GM12865 (cell line): ENCODE measurements at regions not wholly inside any gene's neighbourhood (a gene's known extent, or its start where the extent isn't known, plus 50 kb on each side); places are given as distances from the start of the nearest gene placed in this dataset.

Experiments used
- DNase-seq: peaks from one replicate; pipeline ENCODE4 v3.0.0; 2010; ENCODE audit warnings: low read depth
- H3K4me3 ChIP-seq: 2 replicates; pipeline ENCODE4 v1.5.1; 2011; ENCODE audit warnings: mild to moderate bottlenecking, low read depth, low read length, control low read depth
- TF ChIP-seq, protein P1 (sequence below): IDR thresholded peaks from 2 replicates; pipeline ENCODE4 v1.5.1; 2011; ENCODE audit warnings: low read length, control low read depth, low read depth, inconsistent platforms; ENCODE audit not compliant: insufficient read depth; ENCODE audit errors: missing control alignments

DNA sequence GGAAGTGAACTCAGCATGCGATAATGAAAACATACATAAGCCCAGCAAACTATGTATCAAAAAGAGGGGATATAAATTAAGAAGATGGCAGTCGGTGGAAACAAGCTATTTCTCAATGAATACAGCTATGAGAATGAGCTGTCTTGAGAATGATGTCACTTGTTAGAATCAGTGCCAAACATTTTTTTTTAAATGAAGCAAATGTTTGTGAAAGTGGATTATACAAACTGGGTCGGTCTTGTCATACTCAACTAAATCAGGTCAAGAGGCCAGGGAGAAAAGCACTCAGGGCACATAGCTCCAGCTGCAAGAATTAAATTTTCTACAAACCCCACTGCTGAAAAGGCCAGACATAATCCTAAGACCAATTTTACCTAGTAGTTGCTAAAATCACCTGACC is 1048.4 kb downstream of the SLITRK1 start:
- TF ChIP-seq, protein P1, sequence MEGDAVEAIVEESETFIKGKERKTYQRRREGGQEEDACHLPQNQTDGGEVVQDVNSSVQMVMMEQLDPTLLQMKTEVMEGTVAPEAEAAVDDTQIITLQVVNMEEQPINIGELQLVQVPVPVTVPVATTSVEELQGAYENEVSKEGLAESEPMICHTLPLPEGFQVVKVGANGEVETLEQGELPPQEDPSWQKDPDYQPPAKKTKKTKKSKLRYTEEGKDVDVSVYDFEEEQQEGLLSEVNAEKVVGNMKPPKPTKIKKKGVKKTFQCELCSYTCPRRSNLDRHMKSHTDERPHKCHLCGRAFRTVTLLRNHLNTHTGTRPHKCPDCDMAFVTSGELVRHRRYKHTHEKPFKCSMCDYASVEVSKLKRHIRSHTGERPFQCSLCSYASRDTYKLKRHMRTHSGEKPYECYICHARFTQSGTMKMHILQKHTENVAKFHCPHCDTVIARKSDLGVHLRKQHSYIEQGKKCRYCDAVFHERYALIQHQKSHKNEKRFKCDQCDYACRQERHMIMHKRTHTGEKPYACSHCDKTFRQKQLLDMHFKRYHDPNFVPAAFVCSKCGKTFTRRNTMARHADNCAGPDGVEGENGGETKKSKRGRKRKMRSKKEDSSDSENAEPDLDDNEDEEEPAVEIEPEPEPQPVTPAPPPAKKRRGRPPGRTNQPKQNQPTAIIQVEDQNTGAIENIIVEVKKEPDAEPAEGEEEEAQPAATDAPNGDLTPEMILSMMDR = no peak
- DNase-seq = no peak
- no peak overlapping the region for H3K4me3 ChIP-seq

DNA sequence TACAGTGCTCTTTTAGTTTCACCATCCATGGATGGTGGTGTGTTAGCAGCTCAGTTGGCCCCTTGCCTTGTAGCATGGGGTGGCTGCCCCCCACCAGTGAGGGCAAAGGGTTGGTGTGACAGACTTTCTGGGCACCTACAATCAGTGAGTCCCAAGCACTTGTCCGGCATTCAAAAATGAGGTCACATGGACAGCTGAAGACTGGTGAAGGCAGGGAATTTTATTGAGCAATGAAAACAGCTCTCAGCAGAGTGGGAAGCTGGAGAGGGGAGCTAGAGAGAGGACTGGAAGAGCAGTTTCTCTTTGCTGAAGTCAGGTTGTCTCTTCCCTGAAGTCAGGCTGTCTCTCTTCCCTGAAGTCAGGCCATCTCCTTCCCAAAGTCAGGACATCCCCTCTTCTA is 1053.2 kb downstream of the SLITRK1 start:
- TF ChIP-seq, protein P1 = no peak
- DNase-seq = no peak

DNA sequence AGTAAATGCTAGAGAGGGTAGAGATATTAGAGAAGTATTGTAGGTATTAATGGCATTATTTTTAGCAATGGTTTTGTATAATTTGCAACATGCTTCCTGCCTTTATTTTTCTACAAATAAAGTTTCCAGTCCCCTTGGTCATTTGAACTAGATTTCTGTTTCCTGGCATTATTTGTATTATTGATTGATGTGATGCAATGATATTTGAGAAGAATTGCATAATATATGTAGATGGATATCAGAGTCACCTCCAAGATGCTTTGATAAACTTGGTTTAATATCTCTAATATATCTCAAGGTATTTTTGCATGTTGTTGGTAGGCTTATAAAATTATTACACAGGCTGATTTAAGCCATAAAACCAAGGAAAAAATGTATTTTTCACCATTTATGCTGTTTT is 1054.5 kb downstream of the SLITRK1 start:
- TF ChIP-seq, protein P1 = no peak
- no peak overlapping the region for H3K4me3 ChIP-seq
- DNase-seq = no peak

More for the DNA sequence above, 1053.2 kb downstream of the SLITRK1 start:
- no peak overlapping the region for H3K4me3 ChIP-seq

DNA sequence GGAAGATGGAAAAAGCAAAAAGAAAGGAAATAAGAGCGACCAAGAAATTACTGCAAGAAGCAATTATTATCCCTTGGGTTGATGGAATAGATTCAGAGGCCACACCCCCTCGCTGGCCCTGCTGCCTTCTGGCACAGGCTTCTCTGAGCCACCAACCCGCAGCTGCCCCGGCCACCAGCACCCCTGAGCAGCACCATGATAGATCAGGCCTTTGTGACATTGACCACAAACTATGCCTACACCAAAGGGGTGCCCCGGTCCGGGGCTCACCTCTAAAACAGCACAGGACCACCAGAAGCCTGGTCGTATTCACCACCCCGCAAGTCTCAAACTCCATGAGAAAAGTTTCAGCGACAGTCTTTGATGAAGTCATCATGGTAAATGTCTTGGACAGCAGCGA is 1059.3 kb downstream of the SLITRK1 start:
- DNase-seq = no peak
- TF ChIP-seq, protein P1 = no peak
- H3K4me3 ChIP-seq = no peak overlapping the region

DNA sequence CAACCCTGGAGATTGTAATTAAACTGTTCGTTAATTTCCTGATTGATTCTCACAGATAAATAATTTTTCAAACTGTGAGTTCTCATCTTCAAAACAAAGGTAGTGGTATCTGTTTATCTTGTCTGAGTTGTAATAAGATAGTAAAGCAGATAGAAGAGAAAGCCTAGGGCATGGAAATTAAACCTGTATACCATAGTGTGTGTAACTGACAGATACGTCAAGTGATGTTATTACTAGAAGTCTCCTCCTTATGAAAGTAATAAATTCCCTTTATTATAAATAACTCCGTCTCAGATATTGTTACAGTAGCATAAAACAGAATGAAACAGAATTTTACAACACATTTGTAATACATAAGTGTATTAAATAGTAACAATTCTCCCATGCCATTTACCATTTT is 1065.1 kb downstream of the SLITRK1 start:
- no peak overlapping the region for H3K4me3 ChIP-seq
- no peak for DNase-seq
- TF ChIP-seq, protein P1 = no peak

DNA sequence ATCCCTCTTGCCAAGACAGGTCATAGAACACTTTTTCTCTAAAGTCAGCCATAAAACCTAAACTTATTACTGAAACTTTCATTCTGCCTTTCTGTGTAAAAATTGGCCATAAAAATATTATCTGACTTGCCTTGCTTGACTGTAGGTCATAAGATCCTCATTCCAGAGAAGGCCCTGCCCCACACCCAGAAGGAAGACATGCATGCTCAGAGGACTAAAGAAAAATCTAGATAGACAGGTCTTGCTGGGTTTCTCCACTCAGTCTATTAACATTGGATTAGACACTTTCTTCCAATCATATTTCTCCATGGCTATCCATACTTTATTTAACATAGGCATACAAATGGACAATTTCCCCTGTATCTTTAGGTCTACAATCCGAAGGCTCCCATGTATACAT is 1066.5 kb downstream of the SLITRK1 start:
- DNase-seq = no peak
- no peak overlapping the region for H3K4me3 ChIP-seq
- TF ChIP-seq, protein P1 = no peak

DNA sequence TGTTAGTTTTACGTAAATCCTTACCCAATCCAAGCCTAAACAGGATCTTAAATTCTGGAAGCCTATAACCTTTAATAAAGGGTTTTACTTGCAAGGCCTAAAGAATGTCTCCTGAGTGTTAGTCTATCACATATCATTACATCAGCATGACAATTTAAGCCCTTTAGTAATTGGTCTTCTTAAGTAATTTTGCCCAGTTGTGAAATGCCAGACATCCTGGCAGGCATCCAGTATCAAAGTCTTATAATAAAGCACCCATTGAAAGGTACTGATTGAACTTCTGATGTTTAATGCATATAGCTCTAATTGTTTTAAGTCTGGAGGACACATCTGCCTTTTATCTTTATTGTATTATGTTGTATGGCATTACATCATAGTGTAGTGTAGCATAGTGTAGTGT is 1078.9 kb downstream of the SLITRK1 start:
- H3K4me3 ChIP-seq = no peak overlapping the region
- DNase-seq = no peak
- TF ChIP-seq, protein P1 = no peak
